Right renal cortex interstitium (tissue), 3 donors: ENCODE measurements at regions not wholly inside any gene's neighbourhood (a gene's known extent, or its start where the extent isn't known, plus 50 kb on each side); places are given as distances from the start of the nearest gene placed in this dataset.
"Not testable (repeated sequence)": the region's sequence is repeated elsewhere in the genome, so short reads cannot be mapped to it uniquely, and the experiment has no call there.

Experiments
- DNase-seq, 3 donors: peaks; one replicate each; pipeline ENCODE4 v3.0.0-alpha.2; 2013; ENCODE audit warnings: low read depth in 3 of 3, low spot score in 2 of 3

GRCh38 chr9:106478312-106478711 lies 384.7 kb upstream of the ZNF462 start:
- no peak for DNase-seq

- no peak for DNase-seq
Measured at GRCh38 chr9:106478727-106479126, 384.2 kb upstream of the ZNF462 start.

GRCh38 chr9:106479679-106480078 lies 383.3 kb upstream of the ZNF462 start:
- DNase-seq = no peak

- no peak for DNase-seq
Measured at GRCh38 chr9:106481013-106481609, 381.9 kb upstream of the ZNF462 start.

GRCh38 chr9:106482733-106483132 lies 380.2 kb upstream of the ZNF462 start:
- no peak for DNase-seq

- DNase-seq = no peak
Measured at GRCh38 chr9:106486685-106487084, 376.3 kb upstream of the ZNF462 start.

GRCh38 chr9:106487266-106487665 lies 375.7 kb upstream of the ZNF462 start:
- DNase-seq = no peak

- not testable (repeated sequence) for DNase-seq
Measured at GRCh38 chr9:106492126-106492525, 370.8 kb upstream of the ZNF462 start.

GRCh38 chr9:106500171-106500570 lies 362.8 kb upstream of the ZNF462 start:
- DNase-seq = no peak

- not testable (repeated sequence) for DNase-seq
Measured at GRCh38 chr9:106501210-106501609, 361.8 kb upstream of the ZNF462 start.

- DNase-seq = no peak
Measured at GRCh38 chr9:106502930-106503329, 360.0 kb upstream of the ZNF462 start.

- no peak for DNase-seq
Measured at GRCh38 chr9:106503759-106504158, 359.2 kb upstream of the ZNF462 start.

- DNase-seq = no peak
Measured at GRCh38 chr9:106526716-106527204, 336.2 kb upstream of the ZNF462 start.

GRCh38 chr9:106528158-106528557 lies 334.8 kb upstream of the ZNF462 start:
- no peak for DNase-seq

GRCh38 chr9:106529616-106530015 lies 333.4 kb upstream of the ZNF462 start:
- DNase-seq = no peak

GRCh38 chr9:106531491-106531890 lies 331.5 kb upstream of the ZNF462 start:
- DNase-seq = no peak

GRCh38 chr9:106532306-106533015 lies 330.5 kb upstream of the ZNF462 start:
- DNase-seq = no peak

- DNase-seq = no peak
Measured at GRCh38 chr9:106534800-106535199, 328.2 kb upstream of the ZNF462 start.

GRCh38 chr9:106535439-106535838 lies 327.5 kb upstream of the ZNF462 start:
- no peak for DNase-seq

- DNase-seq = no peak
Measured at GRCh38 chr9:106557996-106558667, 304.8 kb upstream of the ZNF462 start.

GRCh38 chr9:106560540-106560939 lies 302.4 kb upstream of the ZNF462 start:
- DNase-seq = no peak

- peak in 2 of 3 donors; percentile 7 to 8 for DNase-seq
Measured at GRCh38 chr9:106575823-106576222, 287.1 kb upstream of the ZNF462 start.
